ENCODE measurements at regions not wholly inside any gene's neighbourhood (a gene's known extent, or its start where the extent isn't known, plus 50 kb on each side); places are given as distances from the start of the nearest gene placed in this dataset.

- Histone ChIP-seq H3K4me2 (no peak overlapping the region), H3K4me3 (no peak overlapping the region), H3K27ac (no peak overlapping the region), H3K9me3 (no peaks in the 10 kb centered on the region), H3K4me1 (no peaks in the 10 kb centered on the region)
- DNase-seq (ENCODE audit: low read depth in 1 of 2, low spot score in 1 of 2), result no peak
- TF ChIP-seq CBX8 (IDR thresholded peaks at IDR 0.05) (no peak), RFX5 (IDR thresholded peaks at IDR 0.05) (no peak), RNF2 (IDR thresholded peaks at IDR 0.05; ENCODE audit: borderline replicate concordance, low read depth) (no peak), MYC (IDR thresholded peaks at IDR 0.05; ENCODE audit: borderline replicate concordance, low read length) (no peak), TP53 (CRISPR knock-in tag; IDR thresholded peaks at IDR 0.05) (no peak), CTCF (IDR thresholded peaks at IDR 0.05) (no peak), RAD21 (conservative IDR thresholded peaks at IDR 0.05 in 1 of 2, IDR thresholded peaks at IDR 0.05 in 1 of 2) (no peak), EP300 (IDR thresholded peaks at IDR 0.05) (no peak), ESRRA (IDR thresholded peaks at IDR 0.05; ENCODE audit: borderline replicate concordance, low read length) (no peak), ZNF302 (CRISPR knock-in tag; IDR thresholded peaks at IDR 0.05) (no peak), HDAC2 (IDR thresholded peaks at IDR 0.05) (no peak), ATOH8 (CRISPR knock-in tag; IDR thresholded peaks at IDR 0.05; ENCODE audit: low read depth) (no peak)
- no peak for ATAC-seq
- CTCF ChIA-PET, result no interaction called here
- POLR2A ChIA-PET, result no interaction called here
- 0% methylated on average over 1 of the region's 1 CpG for WGBS (ENCODE audit: missing lambda C conversion rate)
- FAIRE-seq, result no peak
These were observed 561.5 kb upstream of the POT1 start for GRCh38 chr7:125491137-125491536.

GRCh38 chr7:125490167-125490566 is 560.5 kb upstream of the POT1 start:
- ChIA-PET CTCF (no interaction called here), POLR2A (no interaction called here)
- DNase-seq (ENCODE audit: low read depth in 1 of 2, low spot score in 1 of 2) (no peak), FAIRE-seq (no peak), ATAC-seq (no peak)
- 6% methylated on average over 4 of the region's 4 CpGs for WGBS (ENCODE audit: missing lambda C conversion rate)
- no peaks in the 10 kb centered on the region for H3K9me3 ChIP-seq
- H3K4me3 ChIP-seq, result no peak overlapping the region
- no peak for TF ChIP-seq REST (IDR thresholded peaks at IDR 0.05)
- TF ChIP-seq CTCF (IDR thresholded peaks at IDR 0.05), result no peak
- TF ChIP-seq RCOR1 (IDR thresholded peaks at IDR 0.05; ENCODE audit: low read depth, low read length), result no peak
- no peak for TF ChIP-seq HOXA7 (CRISPR knock-in tag; IDR thresholded peaks at IDR 0.05)
- TF ChIP-seq PBX3 (IDR thresholded peaks at IDR 0.05), result no peak
- TF ChIP-seq RNF2 (IDR thresholded peaks at IDR 0.05; ENCODE audit: borderline replicate concordance, low read depth), result no peak
- no peak for TF ChIP-seq ELK1 (IDR thresholded peaks at IDR 0.05; ENCODE audit: low read depth, low read length)
- TF ChIP-seq ESRRA (IDR thresholded peaks at IDR 0.05; ENCODE audit: borderline replicate concordance, low read length), result no peak
- TF ChIP-seq ZSCAN20 (CRISPR knock-in tag; IDR thresholded peaks at IDR 0.05), result no peak
- TF ChIP-seq MAFK (IDR thresholded peaks at IDR 0.05; ENCODE audit: partially characterized antibody), result no peak
- TF ChIP-seq RAD21 (conservative IDR thresholded peaks at IDR 0.05 in 1 of 2, IDR thresholded peaks at IDR 0.05 in 1 of 2), result no peak
- no peak for TF ChIP-seq TP53 (CRISPR knock-in tag; IDR thresholded peaks at IDR 0.05)
- TF ChIP-seq GATA3 (IDR thresholded peaks at IDR 0.05; ENCODE audit: borderline replicate concordance), result no peak
- TF ChIP-seq RARB (CRISPR knock-in tag; IDR thresholded peaks at IDR 0.05), result no peak
- no peak for TF ChIP-seq RFX5 (IDR thresholded peaks at IDR 0.05)
- TF ChIP-seq ZC3H11A (IDR thresholded peaks at IDR 0.05), result no peak
- TF ChIP-seq JUNB (IDR thresholded peaks at IDR 0.05), result no peak
- TF ChIP-seq KDM5A (IDR thresholded peaks at IDR 0.05), result no peak
- TF ChIP-seq E2F6 (IDR thresholded peaks at IDR 0.05; ENCODE audit: borderline replicate concordance, low read depth), result no peak
- H3K4me1 ChIP-seq, result no peaks in the 10 kb centered on the region
- H3K4me2 ChIP-seq, result no peak overlapping the region
- no peak overlapping the region for H3K27ac ChIP-seq
